ENCODE measurements at regions not wholly inside any gene's neighbourhood (a gene's known extent, or its start where the extent isn't known, plus 50 kb on each side); places are given as distances from the start of the nearest gene placed in this dataset.
"Not testable (repeated sequence)": the region's sequence is repeated elsewhere in the genome, so short reads cannot be mapped to it uniquely, and the experiment has no call there.

- DNase-seq, result no peak
Measured at GRCh38 chr14:87285506-87285905, 707.5 kb downstream of the GALC start.

GRCh38 chr14:87283547-87283946, 709.4 kb downstream of the GALC start:
- no peak for DNase-seq

DNA sequence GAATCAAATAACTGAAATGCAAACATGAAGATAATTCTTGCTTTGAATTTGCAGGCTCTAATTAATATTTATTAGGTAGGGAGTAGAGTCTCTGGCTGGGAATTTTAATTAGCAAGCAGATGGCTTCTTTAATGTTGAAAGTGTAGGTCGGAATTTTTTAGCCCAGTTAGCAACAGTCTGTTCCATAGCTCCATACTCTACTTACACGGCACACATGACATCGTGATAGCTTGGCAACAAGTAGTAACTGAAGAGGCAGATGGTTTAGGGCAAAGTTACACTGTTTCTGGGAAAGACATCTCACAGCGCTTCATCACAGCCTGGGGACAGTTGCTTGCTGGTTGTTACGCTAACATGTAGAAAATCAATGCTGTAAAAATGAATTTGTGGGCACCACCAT, 710.7 kb downstream of the GALC start:
- no peak for DNase-seq

DNA sequence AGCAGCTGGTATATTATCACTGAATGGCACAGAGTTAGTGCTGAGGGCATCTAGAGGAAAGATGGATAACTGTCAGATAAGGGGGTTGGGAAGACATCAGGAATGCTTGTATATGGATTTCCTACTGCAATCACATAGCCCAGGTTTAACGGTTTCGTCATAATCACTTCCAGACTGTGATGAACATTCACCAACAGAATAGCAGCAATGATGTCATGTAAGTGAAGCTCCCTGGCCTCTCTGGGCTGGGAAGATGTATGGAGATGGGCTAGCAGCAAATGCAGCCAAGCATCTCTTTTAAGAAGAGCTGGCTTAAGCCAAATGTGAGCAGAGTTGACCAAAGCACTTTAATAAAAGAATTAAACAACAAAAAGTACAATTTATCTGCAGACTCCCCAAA, 714.6 kb downstream of the GALC start:
- no peak for DNase-seq

DNA sequence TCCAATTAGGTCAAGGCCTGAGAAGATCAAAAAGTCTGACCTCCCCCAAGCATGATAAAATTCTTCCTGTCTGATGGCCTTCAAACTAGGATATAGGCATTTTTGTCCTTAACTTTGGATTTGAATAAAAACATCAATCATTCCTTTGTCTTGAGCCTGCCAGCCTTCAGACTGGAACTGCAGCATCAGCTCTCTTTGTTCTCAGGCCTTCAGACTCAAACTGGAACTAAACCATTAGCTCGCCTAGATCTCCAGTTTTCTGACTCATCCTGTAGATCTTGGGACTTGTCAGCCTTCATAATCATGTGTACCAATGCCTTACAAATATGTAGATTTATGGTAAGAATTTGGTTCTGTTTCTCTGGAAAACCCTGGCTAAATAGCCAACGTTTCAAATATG, 721.7 kb downstream of the GALC start:
- DNase-seq, result no peak

DNA sequence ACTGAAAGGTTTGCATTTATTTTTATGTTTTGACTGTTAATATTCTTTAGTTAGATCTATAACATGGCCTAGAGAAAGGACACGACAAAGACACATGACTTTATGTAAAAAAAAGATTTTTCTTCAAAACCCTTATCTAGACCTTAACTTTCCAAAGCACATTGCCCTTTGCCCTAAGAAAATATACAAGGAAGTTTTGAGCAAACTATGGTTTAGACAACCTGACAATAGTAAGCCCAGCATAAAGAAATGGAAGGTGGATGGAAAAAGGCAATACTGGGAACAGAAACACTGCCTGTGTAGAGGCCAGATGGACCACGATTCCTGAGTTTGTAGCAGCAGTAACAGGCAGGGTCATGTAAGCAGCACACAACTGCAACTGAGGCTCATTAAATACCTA, 724.0 kb downstream of the GALC start:
- no peak for DNase-seq

DNA sequence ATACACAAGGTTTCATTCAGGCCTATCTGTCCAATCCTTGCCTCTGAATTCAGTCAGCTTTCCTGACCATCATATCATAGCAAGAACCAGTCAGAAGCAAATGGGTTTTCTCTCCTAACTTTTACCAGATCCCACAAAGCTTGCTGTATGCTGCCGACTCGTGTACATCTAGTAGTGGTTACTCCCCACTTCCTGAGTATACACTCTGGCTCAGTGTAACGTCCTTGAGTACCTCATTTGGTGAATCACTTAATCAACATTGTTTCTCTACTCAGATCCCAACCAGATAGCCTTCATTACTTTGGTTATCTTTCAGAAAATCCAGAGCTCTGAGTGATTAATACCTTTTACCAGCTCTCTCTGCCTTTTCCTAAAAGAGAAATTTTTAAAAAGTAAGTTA, 728.2 kb downstream of the GALC start:
- no peak for DNase-seq

GRCh38 chr14:87264272-87264785, 728.7 kb downstream of the GALC start:
- DNase-seq, result no peak

DNA sequence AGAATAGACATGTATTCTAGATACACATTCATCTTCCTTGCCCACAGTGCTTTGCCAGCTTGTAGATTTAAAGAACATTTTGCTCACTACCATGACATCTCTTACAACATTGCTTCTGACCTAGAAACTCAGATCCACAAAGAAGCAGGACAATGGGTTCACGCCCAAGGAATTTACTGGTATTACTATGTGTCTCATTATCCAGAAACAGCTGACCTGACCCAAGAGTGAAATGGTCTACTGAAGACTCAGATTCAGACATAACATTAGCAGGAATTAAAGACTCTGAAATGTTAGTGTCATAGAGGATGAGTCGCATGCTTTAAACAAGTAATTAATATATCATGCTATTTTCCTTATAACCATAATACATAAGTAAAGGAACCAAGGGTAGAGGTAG, 731.4 kb downstream of the GALC start:
- no peak for DNase-seq

DNA sequence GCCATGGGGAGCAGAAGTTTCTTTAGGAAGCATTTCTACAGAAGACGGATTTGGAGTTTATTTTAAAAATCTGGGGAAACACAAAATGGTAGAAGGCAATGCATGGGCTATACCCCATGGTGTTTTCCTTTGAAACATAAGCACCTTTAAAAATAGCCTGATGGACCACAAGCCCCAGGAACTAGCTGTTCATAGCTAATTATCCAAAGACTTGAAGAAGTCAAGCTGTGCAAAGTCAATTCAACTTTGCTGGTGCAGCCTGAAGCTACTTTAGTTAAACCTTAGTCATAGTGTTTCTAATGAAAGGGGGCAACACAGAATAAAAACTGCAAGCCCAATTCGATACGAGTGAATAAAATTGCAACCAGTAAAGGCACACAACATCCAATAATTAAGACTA, 732.5 kb downstream of the GALC start:
- no peak for DNase-seq

GRCh38 chr14:87257421-87257820, 735.6 kb downstream of the GALC start:
- no peak for DNase-seq

- no peak for DNase-seq
Measured at GRCh38 chr14:87255058-87255457, 737.9 kb downstream of the GALC start.

DNA sequence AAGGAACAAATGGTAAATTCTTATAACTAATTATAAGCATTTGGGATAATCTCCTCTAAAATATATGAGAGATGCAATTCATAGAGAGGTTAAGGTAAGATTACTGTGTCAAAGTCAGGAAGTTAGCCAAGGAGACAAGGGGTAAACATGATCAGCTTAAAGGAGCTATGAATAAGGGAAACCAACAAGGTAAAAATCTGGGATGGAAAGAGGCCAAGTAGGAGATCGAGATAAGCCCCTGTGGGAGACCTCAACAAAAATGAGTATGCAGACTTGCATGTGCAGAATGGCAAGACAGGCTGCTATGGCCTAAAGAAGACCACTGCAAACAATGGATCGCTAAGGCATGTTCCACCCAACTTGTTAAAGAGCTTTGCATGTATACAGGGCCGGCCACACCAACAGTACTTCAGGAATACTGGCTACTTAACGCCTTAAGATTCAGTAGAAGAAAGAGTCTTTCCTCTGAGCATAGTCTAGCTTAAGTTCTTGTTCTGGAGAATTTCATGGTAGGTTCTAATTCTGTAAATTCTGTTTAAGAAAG, 738.6 kb downstream of the GALC start:
- no peak for DNase-seq

DNA sequence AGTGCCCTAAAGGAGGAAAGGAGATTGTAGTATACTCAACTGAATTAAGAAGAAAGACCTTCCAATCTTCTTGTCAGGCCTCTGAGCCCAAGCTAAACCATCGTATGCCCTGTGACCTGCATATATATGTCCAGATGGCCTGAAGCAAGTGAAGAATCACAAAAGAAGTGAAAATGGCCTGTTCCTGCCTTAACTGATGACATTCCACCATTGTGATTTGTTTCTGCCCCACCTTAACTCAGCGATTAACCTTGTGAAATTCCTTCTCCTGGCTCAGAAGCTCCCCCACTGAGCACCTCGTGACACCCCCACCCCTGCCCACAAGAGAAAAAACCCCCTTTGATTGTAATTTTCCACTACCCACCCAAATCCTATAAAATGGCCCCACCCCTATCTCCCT, 739.2 kb downstream of the GALC start:
- not testable (repeated sequence) for DNase-seq

GRCh38 chr14:87252103-87252502, 740.9 kb downstream of the GALC start:
- no peak for DNase-seq

DNA sequence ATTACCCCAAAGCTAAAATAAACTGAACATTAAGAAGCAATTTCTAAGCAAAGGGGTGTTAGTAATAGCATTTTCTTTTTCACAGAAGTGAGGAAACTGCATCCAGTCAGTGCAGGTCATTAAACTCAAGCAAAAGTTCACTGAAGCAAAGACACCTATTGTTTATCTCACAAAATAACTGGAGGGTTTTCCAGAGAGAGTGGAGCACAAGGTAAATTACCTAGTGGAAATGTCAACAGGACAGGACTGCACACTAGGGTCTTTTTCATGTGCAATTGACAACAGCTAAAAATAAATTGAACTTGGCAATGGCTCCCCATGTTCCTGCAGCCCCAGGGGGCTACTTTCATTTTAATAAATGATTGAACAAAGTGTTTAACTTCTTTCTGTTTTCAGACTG, 742.0 kb downstream of the GALC start:
- DNase-seq, result no peak

DNA sequence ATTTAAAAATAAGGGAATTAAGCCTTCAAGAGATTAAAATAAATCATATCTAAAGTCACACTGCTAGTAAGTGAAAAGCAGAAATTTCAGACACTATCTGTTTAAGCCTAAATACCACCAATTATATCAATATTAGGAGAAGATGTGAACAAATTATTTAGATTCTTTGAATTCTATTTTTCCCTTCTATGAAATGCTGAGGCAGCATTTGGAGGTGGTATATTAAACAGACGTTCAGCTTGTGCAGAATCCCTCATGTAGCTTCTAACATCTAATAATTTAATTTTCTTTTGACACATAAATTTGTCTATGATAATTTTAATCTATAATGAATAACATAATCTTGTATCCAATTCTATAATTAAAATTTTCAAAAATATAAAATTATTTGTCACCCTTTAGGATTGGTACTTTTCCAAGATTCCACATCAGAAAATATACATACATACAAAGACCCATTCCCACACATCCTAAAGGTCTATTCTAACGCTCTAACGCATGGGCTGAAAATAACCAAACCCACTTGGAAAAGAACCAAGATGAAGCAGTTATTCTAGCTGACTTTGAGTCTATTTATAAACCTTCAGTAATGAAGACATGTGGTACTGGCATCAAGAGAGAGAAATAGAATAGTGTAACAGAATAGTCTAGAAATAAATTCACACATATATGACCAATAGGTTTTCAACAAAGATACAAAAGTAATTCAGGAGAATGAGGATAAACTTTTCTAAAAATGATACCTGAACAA, 751.8 kb downstream of the GALC start:
- no peak for DNase-seq

DNA sequence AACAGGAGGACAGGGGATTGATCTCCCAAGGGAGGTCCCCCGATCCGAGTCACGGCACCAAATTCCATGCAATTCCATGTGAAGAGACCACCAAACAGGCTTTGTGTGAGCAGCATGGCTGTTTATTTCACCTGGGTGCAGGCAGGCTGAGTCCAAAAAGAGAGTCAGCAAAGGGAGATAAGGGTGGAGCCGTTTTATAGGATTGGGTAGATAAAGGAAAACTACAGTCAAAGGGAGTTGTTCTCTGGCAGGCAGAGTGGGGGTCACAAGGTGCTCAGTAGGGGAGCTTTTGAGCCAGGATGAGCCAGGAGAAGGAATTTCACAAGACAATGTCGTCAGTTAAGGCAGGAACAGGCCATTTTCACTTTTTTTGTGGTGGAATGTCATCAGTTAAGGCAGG, 752.7 kb downstream of the GALC start:
- not testable (repeated sequence) for DNase-seq

DNA sequence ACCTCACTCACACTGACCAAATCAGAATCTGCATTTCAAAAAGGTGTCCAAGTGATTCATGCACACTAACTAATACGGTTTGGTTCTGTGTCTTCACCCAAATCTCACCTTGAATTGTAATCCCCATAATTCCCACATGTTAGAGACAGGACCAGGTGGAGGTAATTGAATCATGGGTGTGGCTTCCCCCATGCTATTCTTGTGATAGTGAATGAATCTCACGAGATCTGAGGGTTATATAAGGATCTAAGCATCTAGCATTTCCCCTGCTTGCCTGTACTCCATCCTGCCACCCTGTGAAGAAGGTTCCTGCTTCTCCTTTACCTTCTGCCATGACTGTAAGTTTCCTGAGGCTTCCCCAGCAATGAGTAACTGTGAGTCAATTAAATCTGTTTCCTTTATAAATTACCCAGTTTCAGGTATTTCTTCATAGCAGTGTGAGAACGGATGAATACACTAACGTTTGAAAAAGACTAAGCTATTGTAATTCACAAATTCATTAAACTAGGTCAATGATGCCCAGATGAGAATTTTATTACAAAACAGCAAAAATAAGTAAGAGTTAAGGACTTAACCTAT, 759.1 kb downstream of the GALC start:
- DNase-seq, result no peak

GRCh38 chr14:87233266-87233665, 759.7 kb downstream of the GALC start:
- DNase-seq, result no peak

- DNase-seq, result no peak
Measured at GRCh38 chr14:87231336-87232026, 761.5 kb downstream of the GALC start.

DNA sequence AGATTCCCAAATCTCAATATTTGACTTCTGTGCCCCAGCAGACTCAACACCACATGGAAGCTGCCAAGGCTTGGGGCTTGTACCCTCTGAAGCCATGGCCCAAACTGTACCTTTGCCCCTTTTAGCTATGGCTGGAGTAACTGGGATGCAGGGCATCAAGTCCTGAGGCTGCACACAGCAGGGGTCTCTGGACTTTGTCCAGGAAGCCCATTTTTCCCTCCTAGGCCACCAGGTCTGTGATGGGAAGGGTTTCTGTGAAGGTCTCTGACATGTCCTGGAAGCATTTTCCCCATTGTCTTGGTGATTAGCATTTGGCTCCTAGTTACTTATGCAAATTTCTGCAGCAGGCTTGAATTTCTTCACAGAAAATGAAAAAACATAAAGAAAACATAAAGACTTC, 762.3 kb downstream of the GALC start:
- no peak for DNase-seq

DNA sequence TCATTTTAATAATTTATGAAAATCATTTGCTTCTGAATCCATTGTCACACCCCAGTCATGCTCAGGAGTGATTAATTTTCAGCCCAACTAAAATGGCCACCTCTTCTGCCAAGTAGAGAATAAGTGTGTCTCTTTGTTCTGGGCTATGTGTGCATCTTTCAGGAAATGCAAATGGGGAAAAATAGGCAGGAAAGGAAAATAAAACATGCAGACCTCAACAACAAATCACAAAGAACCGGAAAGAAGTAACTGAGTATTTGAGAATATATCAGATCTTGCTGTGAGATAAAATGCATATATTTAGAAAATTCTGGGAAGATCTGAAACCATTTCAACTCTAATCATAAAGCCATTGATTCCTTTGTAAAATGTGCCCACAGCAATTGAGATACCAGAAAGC, 763.9 kb downstream of the GALC start:
- DNase-seq, result no peak

DNA sequence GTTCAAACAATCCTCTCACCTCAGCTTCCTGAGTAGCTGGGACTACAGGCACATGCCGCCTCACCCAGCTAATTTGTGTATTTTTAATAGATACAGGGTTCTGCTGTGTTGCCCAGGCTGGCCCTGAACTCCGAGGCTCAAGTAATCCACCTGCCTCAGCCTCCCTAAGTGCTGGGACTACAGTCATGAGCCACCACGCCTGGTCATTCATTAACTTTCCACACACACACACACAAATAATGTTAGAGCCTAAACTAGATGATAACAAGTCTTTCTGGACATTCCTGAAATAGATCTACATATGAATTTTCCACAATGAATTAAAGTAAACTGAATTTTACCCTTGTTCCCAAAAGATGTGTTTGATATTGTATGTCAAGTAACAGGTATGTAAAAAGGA, 776.0 kb downstream of the GALC start:
- DNase-seq, result no peak
